ENCODE measurements at regions not wholly inside any gene's neighbourhood (a gene's known extent, or its start where the extent isn't known, plus 50 kb on each side); places are given as distances from the start of the nearest gene placed in this dataset.

GRCh38 chr4:110904435-110905065 lies 281.7 kb upstream of the PITX2 start:
- no peak for DNase-seq (ENCODE audit: low spot score)
- Histone ChIP-seq H3K27ac (ENCODE audit: low read depth in 1 of 2, low read length in 2 of 2) (no peak overlapping the region), H3K27me3 (ENCODE audit: control insufficient read depth in 4 of 4, insufficient read depth in 4 of 4, low read length in 3 of 4) (peaks cover 0 to 8% (median 0%) of the 10 kb centered on the region in 4 donors), H3K4me1 (ENCODE audit: control insufficient read depth in 4 of 4, insufficient read depth in 4 of 4, low read length in 3 of 4) (no peaks in the 10 kb centered on the region), H3K9me3 (ENCODE audit: control insufficient read depth in 4 of 4, low read length in 3 of 4) (no peaks in the 10 kb centered on the region), H3K36me3 (ENCODE audit: control insufficient read depth in 4 of 4, insufficient read depth in 3 of 4, low read depth in 1 of 4, low read length in 3 of 4) (no peaks in the 10 kb centered on the region), H3K9ac (ENCODE audit: low read depth in 1 of 2, low read length in 2 of 2) (no peak overlapping the region), H3K4me3 (ENCODE audit: low read depth in 1 of 3, low read length in 3 of 3) (no peak overlapping the region)
- 45% methylated on average over 6 of the region's 6 CpGs for WGBS
- no peak for TF ChIP-seq FOXA1 (IDR thresholded peaks at IDR 0.05)
- TF ChIP-seq RXRA (IDR thresholded peaks at IDR 0.05): no peak
- TF ChIP-seq, protein P1, sequence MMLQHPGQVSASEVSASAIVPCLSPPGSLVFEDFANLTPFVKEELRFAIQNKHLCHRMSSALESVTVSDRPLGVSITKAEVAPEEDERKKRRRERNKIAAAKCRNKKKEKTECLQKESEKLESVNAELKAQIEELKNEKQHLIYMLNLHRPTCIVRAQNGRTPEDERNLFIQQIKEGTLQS (IDR thresholded peaks at IDR 0.05): no peak
- no peak for TF ChIP-seq SP1 (IDR thresholded peaks at IDR 0.05)
- TF ChIP-seq RAD21 (IDR thresholded peaks at IDR 0.05): no peak
- no peak for TF ChIP-seq MAX (IDR thresholded peaks at IDR 0.05)
- TF ChIP-seq HNF4A (conservative IDR thresholded peaks at IDR 0.05): no peak
- TF ChIP-seq, protein P2, sequence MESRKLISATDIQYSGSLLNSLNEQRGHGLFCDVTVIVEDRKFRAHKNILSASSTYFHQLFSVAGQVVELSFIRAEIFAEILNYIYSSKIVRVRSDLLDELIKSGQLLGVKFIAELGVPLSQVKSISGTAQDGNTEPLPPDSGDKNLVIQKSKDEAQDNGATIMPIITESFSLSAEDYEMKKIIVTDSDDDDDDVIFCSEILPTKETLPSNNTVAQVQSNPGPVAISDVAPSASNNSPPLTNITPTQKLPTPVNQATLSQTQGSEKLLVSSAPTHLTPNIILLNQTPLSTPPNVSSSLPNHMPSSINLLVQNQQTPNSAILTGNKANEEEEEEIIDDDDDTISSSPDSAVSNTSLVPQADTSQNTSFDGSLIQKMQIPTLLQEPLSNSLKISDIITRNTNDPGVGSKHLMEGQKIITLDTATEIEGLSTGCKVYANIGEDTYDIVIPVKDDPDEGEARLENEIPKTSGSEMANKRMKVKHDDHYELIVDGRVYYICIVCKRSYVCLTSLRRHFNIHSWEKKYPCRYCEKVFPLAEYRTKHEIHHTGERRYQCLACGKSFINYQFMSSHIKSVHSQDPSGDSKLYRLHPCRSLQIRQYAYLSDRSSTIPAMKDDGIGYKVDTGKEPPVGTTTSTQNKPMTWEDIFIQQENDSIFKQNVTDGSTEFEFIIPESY (IDR thresholded peaks at IDR 0.05): no peak
- TF ChIP-seq NR2F2 (IDR thresholded peaks at IDR 0.05): no peak
- no peak for TF ChIP-seq YY1 (IDR thresholded peaks at IDR 0.05)
- no peak for TF ChIP-seq CTCF (IDR thresholded peaks at IDR 0.05; ENCODE audit: low read depth, low read length, missing input control)
- TF ChIP-seq GABPA (IDR thresholded peaks at IDR 0.05 in 1 of 2, conservative IDR thresholded peaks at IDR 0.05 in 1 of 2): no peak

DNA sequence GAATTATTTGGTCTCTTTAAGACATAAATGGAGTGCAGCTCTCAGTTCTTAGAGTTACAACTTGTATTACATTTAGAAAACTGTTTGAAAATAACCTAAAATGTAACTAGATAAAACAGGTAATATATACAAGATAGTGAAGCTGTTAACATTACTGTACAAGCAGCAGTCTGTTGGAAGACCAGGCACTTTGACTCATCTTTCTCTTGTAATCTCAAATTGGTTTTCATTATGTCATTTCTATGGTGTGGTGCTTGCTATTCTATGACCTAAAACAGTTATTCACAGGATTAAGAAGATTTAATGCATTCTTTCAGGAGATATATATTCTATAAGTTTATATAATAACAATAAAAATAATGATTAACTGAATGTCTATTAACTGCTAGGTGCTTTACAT lies 282.5 kb upstream of the PITX2 start:
- no peak overlapping the region for H3K9ac ChIP-seq (ENCODE audit: low read depth in 1 of 2, low read length in 2 of 2)
- H3K36me3 ChIP-seq (ENCODE audit: control insufficient read depth in 4 of 4, insufficient read depth in 3 of 4, low read depth in 1 of 4, low read length in 3 of 4): no peaks in the 10 kb centered on the region
- H3K4me1 ChIP-seq (ENCODE audit: control insufficient read depth in 4 of 4, insufficient read depth in 4 of 4, low read length in 3 of 4): no peaks in the 10 kb centered on the region
- H3K27ac ChIP-seq (ENCODE audit: low read depth in 1 of 2, low read length in 2 of 2): no peak overlapping the region
- H3K4me3 ChIP-seq (ENCODE audit: low read depth in 1 of 3, low read length in 3 of 3): no peak overlapping the region
- no peaks in the 10 kb centered on the region for H3K9me3 ChIP-seq (ENCODE audit: control insufficient read depth in 4 of 4, low read length in 3 of 4)
- DNase-seq (ENCODE audit: low spot score): no peak
- TF ChIP-seq GABPA (IDR thresholded peaks at IDR 0.05 in 1 of 2, conservative IDR thresholded peaks at IDR 0.05 in 1 of 2) (no peak), MAX (IDR thresholded peaks at IDR 0.05) (no peak)
- H3K27me3 ChIP-seq (ENCODE audit: control insufficient read depth in 4 of 4, insufficient read depth in 4 of 4, low read length in 3 of 4): peaks cover 0 to 8% (median 0%) of the 10 kb centered on the region in 4 donors

GRCh38 chr4:110907801-110908313 lies 285.0 kb upstream of the PITX2 start:
- no peaks in the 10 kb centered on the region for H3K9me3 ChIP-seq (ENCODE audit: control insufficient read depth in 4 of 4, low read length in 3 of 4)
- H3K27me3 ChIP-seq (ENCODE audit: control insufficient read depth in 4 of 4, insufficient read depth in 4 of 4, low read length in 3 of 4): peaks cover 0 to 3% (median 0%) of the 10 kb centered on the region in 4 donors
- TF ChIP-seq GABPA (IDR thresholded peaks at IDR 0.05 in 1 of 2, conservative IDR thresholded peaks at IDR 0.05 in 1 of 2) (no peak), YY1 (IDR thresholded peaks at IDR 0.05) (no peak), FOXA1 (IDR thresholded peaks at IDR 0.05) (no peak), NR2F2 (IDR thresholded peaks at IDR 0.05) (no peak), FOXA2 (IDR thresholded peaks at IDR 0.05) (no peak), JUND (IDR thresholded peaks at IDR 0.05) (no peak), HNF4G (IDR thresholded peaks at IDR 0.05) (no peak), CTCF (IDR thresholded peaks at IDR 0.05; ENCODE audit: low read depth, low read length, missing input control) (no peak), HNF4A (conservative IDR thresholded peaks at IDR 0.05) (no peak), MAX (IDR thresholded peaks at IDR 0.05) (no peak), RXRA (IDR thresholded peaks at IDR 0.05) (no peak), EGR1 (IDR thresholded peaks at IDR 0.05; ENCODE audit: low read depth in 2 of 2) (no peak), SP1 (IDR thresholded peaks at IDR 0.05) (no peak)
- TF ChIP-seq, protein P1 (IDR thresholded peaks at IDR 0.05): no peak
- no peak for DNase-seq (ENCODE audit: low spot score)
- no peak overlapping the region for H3K9ac ChIP-seq (ENCODE audit: low read depth in 1 of 2, low read length in 2 of 2)
- no peaks in the 10 kb centered on the region for H3K4me1 ChIP-seq (ENCODE audit: control insufficient read depth in 4 of 4, insufficient read depth in 4 of 4, low read length in 3 of 4)
- 68% methylated on average over 1 of the region's 1 CpG for WGBS
- no peak overlapping the region for H3K27ac ChIP-seq (ENCODE audit: low read depth in 1 of 2, low read length in 2 of 2)
- H3K36me3 ChIP-seq (ENCODE audit: control insufficient read depth in 4 of 4, insufficient read depth in 3 of 4, low read depth in 1 of 4, low read length in 3 of 4): no peaks in the 10 kb centered on the region
- H3K4me3 ChIP-seq (ENCODE audit: low read depth in 1 of 3, low read length in 3 of 3): no peak overlapping the region

Data from liver (tissue), 8 donors.